Fibroblast of skin of scalp (primary cell): ENCODE measurements at regions not wholly inside any gene's neighbourhood (a gene's known extent, or its start where the extent isn't known, plus 50 kb on each side); places are given as distances from the start of the nearest gene placed in this dataset.
A peak's percentile ranks its signal among the peaks of the same experiment; 100 is the strongest.

Experiments
- DNase-seq: peaks from one replicate; pipeline ENCODE4 v3.0.0-alpha.2; 2013

DNA sequence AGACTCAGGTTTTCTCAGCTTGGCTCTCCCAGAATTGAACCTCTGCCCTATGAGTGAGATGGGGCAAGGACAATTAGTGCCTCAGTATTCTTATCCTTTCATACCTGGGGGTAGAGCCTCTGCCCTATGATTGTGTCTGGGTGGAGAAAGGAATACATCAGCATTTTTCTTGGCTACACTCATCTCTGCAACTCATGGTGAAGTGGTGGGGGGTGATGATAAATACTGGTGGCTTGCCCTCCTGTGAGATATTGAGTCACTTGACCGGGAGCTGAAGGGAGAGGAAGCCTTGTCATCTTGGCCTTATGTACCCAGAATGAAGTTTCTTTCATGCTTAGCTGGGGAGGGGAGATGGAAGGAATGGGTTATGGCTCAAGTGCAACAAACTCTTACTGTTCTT, 71.3 kb upstream of the ENOX2 start:
- peak; percentile 74 for DNase-seq

- DNase-seq: peak; percentile 71
Measured at GRCh38 chrX:130975947-130976346, 72.9 kb upstream of the ENOX2 start.

GRCh38 chrX:130981836-130982235, 76.3 kb upstream of the ARHGAP36 start:
- no peak for DNase-seq

DNA sequence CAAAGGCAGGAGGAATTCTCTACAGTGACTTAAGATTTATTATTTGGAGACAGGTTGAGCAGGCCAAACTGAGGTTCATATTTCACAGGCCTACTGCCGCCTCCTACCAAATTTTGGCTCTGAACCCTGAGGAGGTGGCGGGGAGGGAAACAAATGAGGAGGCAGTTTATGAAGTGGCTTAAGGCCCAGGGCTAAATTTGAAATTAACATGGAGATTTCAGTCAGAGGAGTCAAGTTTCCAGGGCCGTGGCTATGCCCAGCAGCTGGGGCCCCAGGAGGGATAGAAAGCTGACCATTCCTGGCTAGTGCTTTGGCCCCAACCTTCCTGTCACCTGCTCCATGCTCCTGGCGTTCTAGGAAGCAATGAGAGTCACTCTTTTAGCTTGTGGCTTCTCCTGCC, 73.4 kb upstream of the ARHGAP36 start:
- DNase-seq: no peak

DNA sequence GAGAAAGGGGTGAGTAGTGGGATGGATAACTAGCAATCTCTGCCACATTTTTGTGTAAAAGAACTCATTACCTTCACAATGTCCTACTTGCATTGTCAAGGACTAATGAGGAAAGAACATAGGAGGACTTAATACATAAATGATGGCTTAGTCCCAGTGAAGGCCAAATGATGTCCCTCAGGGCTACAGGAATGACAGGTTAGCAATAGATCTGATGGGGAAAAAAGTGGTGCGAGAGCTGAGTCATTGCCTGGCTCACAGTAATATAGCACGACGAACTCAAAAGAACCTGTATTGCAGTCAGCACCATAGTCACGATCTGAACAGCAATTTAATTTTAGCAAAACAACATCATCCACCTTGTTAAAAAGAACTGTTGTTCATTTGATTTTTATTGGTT, 70.9 kb upstream of the ARHGAP36 start:
- no peak for DNase-seq

GRCh38 chrX:130990723-130991122, 67.4 kb upstream of the ARHGAP36 start:
- no peak for DNase-seq

GRCh38 chrX:130994671-130995070, 63.5 kb upstream of the ARHGAP36 start:
- DNase-seq: peak; percentile 12

DNA sequence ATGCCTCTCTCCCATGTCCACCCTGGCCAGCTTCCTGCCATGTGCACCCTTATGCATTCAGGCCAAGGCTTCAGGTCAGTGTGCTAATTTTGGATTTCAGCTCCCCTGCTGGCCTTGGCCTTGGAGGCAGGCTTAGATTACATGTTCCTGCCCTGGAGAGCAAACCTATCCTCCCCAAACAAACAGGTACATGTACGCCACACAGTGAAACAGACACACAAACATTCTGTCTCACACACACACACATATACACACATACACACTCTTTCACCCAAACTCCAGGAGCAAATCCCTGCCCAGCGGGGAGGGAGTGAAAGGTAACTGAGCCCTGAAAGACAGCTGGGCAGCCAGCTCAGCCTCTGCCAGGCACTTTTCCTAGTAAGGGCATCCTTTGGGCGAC, 62.7 kb upstream of the ARHGAP36 start:
- no peak for DNase-seq

DNA sequence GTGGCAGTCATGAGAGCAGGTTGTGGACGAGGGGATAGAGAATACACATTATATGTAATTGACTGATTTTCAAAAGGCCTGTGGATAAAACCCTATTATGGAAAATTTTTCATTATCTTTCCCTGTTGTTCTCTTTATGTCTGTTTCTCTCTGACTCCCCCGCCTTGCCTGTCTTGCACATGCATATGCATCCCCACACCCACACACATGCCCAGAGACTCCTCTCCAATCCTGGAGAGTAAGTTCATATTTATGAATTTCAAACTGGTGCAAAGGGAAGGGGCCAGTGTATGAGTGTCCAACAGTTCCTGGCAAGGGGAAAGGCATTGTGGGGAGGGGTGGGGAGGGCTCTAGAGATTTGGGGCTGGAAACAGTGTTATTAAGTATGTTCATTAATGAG, 60.8 kb upstream of the ARHGAP36 start:
- no peak for DNase-seq

- DNase-seq: no peak
Measured at GRCh38 chrX:130999360-130999759, 58.8 kb upstream of the ARHGAP36 start.
